ENCODE measurements at regions not wholly inside any gene's neighbourhood (a gene's known extent, or its start where the extent isn't known, plus 50 kb on each side); places are given as distances from the start of the nearest gene placed in this dataset.

DNA sequence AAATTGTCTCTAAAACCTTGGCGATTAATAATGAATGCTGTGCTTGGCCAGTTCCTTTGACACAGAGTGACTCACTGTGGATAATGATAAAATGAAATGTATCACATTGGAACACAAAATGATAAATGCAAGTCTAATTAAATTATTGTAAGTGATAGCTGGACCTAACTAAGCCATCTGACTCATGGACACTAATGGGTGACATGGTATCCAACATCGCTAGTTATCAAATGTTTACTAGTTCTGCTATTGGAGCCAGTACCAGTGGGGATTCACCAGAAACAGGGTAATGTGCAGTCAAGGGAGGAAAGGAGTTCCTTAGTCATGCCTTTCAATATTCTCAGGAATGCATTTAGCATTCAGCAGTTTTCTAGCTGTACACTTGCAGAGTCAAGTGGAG lies 736.3 kb upstream of the ACVR2A start:
- no peaks in the 10 kb centered on the region for H3K27me3 ChIP-seq
- H3K9me3 ChIP-seq, result no peaks in the 10 kb centered on the region
- no peaks in the 10 kb centered on the region for H3K36me3 ChIP-seq
- no peak overlapping the region for H3K4me3 ChIP-seq (ENCODE audit: low read depth in 1 of 2, low read length in 1 of 2)
- TF ChIP-seq, protein P1, sequence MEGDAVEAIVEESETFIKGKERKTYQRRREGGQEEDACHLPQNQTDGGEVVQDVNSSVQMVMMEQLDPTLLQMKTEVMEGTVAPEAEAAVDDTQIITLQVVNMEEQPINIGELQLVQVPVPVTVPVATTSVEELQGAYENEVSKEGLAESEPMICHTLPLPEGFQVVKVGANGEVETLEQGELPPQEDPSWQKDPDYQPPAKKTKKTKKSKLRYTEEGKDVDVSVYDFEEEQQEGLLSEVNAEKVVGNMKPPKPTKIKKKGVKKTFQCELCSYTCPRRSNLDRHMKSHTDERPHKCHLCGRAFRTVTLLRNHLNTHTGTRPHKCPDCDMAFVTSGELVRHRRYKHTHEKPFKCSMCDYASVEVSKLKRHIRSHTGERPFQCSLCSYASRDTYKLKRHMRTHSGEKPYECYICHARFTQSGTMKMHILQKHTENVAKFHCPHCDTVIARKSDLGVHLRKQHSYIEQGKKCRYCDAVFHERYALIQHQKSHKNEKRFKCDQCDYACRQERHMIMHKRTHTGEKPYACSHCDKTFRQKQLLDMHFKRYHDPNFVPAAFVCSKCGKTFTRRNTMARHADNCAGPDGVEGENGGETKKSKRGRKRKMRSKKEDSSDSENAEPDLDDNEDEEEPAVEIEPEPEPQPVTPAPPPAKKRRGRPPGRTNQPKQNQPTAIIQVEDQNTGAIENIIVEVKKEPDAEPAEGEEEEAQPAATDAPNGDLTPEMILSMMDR (IDR thresholded peaks at IDR 0.05), result no peak
- H3K4me1 ChIP-seq (ENCODE audit: control insufficient read depth in 1 of 2, insufficient read depth in 1 of 2, low read depth in 1 of 2, low read length in 1 of 2), result no peaks in the 10 kb centered on the region
- no peak overlapping the region for H3K27ac ChIP-seq

DNA sequence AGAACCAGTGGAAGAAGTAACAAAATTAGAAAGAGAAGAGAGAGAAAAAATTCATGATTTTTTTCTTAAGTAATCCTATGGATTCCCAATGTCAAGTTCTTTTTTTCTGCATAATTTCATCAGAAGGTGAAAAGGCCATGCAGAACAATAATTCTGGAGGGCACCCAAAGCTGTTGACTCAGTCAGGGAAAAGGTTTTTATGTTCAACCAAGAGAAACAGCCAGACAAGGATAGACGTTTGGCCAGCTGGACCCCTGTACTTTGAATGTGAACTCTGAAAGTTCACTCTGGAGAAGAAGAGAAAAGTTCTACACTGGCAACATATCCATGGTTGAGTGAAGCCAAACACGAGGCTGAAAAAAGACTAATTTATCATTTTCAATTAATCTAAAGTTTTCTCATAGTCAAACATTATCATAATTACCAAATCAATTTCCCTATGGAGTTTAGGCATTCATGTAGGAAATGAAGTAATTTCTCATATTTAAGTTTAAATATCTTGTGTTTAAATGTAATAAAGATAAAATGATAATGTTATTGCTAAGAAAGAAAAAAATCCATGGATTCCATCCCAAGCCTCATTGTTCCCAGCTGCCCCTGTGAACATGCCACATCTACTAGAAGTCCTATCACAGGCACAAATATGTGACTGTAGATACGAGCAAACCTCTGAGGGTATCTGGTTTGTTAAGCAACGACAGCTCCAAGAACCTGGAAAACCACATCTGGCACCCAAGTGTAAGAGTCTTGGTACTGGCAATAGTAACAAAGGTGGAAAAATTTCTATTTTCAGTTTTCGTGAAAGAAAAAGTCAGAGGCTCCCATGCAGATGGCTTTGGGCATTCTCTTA lies 742.7 kb upstream of the ACVR2A start:
- no peak overlapping the region for H3K27ac ChIP-seq
- no peaks in the 10 kb centered on the region for H3K27me3 ChIP-seq
- H3K36me3 ChIP-seq, result no peaks in the 10 kb centered on the region
- H3K4me3 ChIP-seq (ENCODE audit: low read depth in 1 of 2, low read length in 1 of 2), result no peak overlapping the region
- H3K4me1 ChIP-seq (ENCODE audit: control insufficient read depth in 1 of 2, insufficient read depth in 1 of 2, low read depth in 1 of 2, low read length in 1 of 2), result no peaks in the 10 kb centered on the region
- no peaks in the 10 kb centered on the region for H3K9me3 ChIP-seq
- TF ChIP-seq, protein P1 (IDR thresholded peaks at IDR 0.05), result no peak

DNA sequence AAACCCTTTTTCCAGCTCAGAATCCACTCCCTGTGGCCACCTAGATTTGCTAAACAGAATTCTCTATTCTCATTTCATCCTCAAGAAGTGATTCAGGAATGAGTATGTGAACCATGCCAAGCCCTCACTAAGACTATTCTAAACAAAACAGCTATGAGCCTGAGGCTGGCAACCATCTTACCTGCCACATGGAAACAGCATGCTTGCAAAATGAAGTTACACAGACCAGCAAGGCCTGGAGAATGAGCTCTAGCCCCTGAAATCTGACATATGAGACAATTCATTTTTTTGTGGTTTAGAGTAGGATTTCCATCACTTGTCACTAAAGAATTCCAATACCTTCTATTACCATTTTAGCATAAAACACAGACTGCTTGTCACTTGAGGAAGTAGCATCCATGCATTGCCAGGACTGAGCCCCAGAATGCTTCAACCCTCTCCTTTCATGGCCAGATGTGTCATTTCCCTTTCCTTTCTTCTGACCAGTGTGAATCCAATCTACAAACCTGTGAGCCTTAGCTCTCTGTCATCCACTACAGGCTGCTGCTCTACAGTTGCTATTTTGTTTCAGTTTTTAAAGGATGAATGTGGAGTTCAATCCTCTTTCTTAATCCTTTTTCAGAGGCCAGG lies 744.3 kb upstream of the ACVR2A start:
- no peak overlapping the region for H3K27ac ChIP-seq
- TF ChIP-seq, protein P1 (IDR thresholded peaks at IDR 0.05), result no peak
- no peaks in the 10 kb centered on the region for H3K9me3 ChIP-seq
- no peaks in the 10 kb centered on the region for H3K4me1 ChIP-seq (ENCODE audit: control insufficient read depth in 1 of 2, insufficient read depth in 1 of 2, low read depth in 1 of 2, low read length in 1 of 2)
- H3K27me3 ChIP-seq, result no peaks in the 10 kb centered on the region
- H3K4me3 ChIP-seq (ENCODE audit: low read depth in 1 of 2, low read length in 1 of 2), result no peak overlapping the region
- no peaks in the 10 kb centered on the region for H3K36me3 ChIP-seq

DNA sequence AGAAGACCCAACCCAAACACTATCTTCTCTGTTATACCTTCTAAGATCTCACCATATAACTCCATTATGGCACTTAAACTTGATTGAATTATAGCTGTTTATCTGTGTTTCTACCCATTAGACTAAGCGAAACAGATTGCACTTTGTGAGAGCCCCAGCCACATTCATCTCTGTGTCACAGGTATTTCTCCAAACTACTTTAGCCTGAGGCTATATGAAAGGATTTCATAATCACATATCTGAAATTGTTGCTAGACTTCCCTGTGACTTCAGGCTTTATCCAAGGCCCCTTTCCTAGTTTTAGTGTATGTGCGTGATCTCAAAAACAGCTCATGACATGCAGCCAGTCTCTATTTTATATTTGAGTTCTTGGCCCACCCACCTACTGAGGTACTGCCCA lies 745.0 kb upstream of the ACVR2A start:
- Histone ChIP-seq H3K4me3 (ENCODE audit: low read depth in 1 of 2, low read length in 1 of 2) (no peak overlapping the region), H3K27ac (no peak overlapping the region), H3K36me3 (no peaks in the 10 kb centered on the region), H3K9me3 (no peaks in the 10 kb centered on the region), H3K27me3 (no peaks in the 10 kb centered on the region), H3K4me1 (ENCODE audit: control insufficient read depth in 1 of 2, insufficient read depth in 1 of 2, low read depth in 1 of 2, low read length in 1 of 2) (no peaks in the 10 kb centered on the region)
- TF ChIP-seq, protein P1 (IDR thresholded peaks at IDR 0.05), result no peak

DNA sequence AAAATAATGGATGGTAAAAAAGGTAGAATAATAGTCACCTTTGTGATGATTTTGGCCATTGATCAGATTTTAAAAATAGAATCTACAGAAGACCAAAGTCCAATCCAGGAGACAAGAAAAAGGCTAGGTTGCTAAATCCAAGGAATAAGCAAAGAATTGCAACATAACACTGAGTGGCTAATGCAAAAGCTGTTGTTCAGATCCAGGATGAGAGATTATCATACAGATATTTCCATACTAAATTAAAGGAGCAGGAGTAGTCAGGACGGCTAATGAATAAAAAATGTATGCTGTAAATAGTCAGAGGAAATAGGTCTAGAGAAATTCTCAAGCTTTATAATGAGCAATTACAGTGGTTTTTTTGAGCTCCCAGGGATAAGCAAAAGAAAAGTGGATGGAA lies 745.9 kb upstream of the ACVR2A start:
- Histone ChIP-seq H3K4me1 (ENCODE audit: control insufficient read depth in 1 of 2, insufficient read depth in 1 of 2, low read depth in 1 of 2, low read length in 1 of 2) (no peaks in the 10 kb centered on the region), H3K27me3 (no peaks in the 10 kb centered on the region), H3K27ac (no peak overlapping the region), H3K4me3 (ENCODE audit: low read depth in 1 of 2, low read length in 1 of 2) (no peak overlapping the region), H3K9me3 (no peaks in the 10 kb centered on the region), H3K36me3 (no peaks in the 10 kb centered on the region)
- TF ChIP-seq, protein P1 (IDR thresholded peaks at IDR 0.05), result no peak

Measured in neutrophil (primary cell).